ENCODE measurements at regions not wholly inside any gene's neighbourhood (a gene's known extent, or its start where the extent isn't known, plus 50 kb on each side); places are given as distances from the start of the nearest gene placed in this dataset.

- DNase-seq, result no peak
- intact Hi-C loops (cut with DNase I), result no loop called here
- TF ChIP-seq CTCF (IDR thresholded peaks at IDR 0.05), result no peak
Observed at GRCh38 chr18:78862395-78862794, 117.2 kb upstream of the SALL3 start.

GRCh38 chr18:78865056-78865598 is 114.5 kb upstream of the SALL3 start:
- no peaks in the 10 kb centered on the region for H3K4me1 ChIP-seq
- H3K9me3 ChIP-seq, result no peaks in the 10 kb centered on the region
- ATAC-seq (no peak), DNase-seq (no peak)
- peaks cover 0 to 74% of the 10 kb centered on the region in 2 donors for H3K27me3 ChIP-seq
- intact Hi-C loops (cut with DNase I), result no loop called here
- no peaks in the 10 kb centered on the region for H3K36me3 ChIP-seq
- TF ChIP-seq CTCF (IDR thresholded peaks at IDR 0.05), result no peak
- H3K4me3 ChIP-seq, result no peak overlapping the region
- H3K27ac ChIP-seq, result no peak overlapping the region

More at GRCh38 chr18:78862395-78862794, 117.2 kb upstream of the SALL3 start:
- H3K36me3 ChIP-seq, result no peaks in the 10 kb centered on the region
- no peaks in the 10 kb centered on the region for H3K4me1 ChIP-seq
- H3K27me3 ChIP-seq, result peaks cover 0 to 82% of the 10 kb centered on the region in 2 donors
- no peak overlapping the region for H3K27ac ChIP-seq
- no peak overlapping the region for H3K4me3 ChIP-seq
- ATAC-seq, result no peak
- no peaks in the 10 kb centered on the region for H3K9me3 ChIP-seq

- no peak overlapping the region for H3K4me3 ChIP-seq
- intact Hi-C loops (cut with DNase I), result no loop called here
- ATAC-seq, result no peak
Observed at GRCh38 chr18:78865771-78866310, 113.8 kb upstream of the SALL3 start.

DNA sequence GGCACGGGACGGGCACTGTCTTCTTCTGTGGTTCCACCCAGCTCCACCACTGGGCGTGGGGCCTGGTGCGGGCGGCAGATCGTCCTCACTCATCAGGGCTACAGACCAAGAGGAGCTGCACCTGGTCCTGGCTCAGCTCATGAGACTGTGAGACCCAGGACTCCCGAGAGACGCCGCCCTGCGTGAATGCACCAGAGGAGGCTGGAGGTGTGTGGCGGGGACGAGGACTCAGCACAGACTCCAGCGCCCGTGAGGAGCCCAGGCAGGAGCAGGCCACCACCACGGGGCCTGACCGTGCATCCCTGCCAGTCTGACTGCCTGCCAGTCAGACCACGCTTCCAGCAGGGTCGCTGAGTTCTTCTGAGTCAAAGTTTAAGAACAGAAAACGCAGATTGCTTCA is 112.5 kb upstream of the SALL3 start:
- no peak for ATAC-seq
- no peak overlapping the region for H3K27ac ChIP-seq
- H3K4me3 ChIP-seq, result no peak overlapping the region
- no peaks in the 10 kb centered on the region for H3K9me3 ChIP-seq
- no peaks in the 10 kb centered on the region for H3K36me3 ChIP-seq
- TF ChIP-seq CTCF (IDR thresholded peaks at IDR 0.05), result no peak
- intact Hi-C loops (cut with DNase I), result no loop called here
- DNase-seq, result no peak
- H3K27me3 ChIP-seq, result peaks cover 0 to 71% of the 10 kb centered on the region in 2 donors
- H3K4me1 ChIP-seq, result no peaks in the 10 kb centered on the region

More at GRCh38 chr18:78865771-78866310, 113.8 kb upstream of the SALL3 start:
- TF ChIP-seq CTCF (IDR thresholded peaks at IDR 0.05), result no peak
- DNase-seq, result no peak
- H3K36me3 ChIP-seq, result no peaks in the 10 kb centered on the region
- no peaks in the 10 kb centered on the region for H3K9me3 ChIP-seq
- no peaks in the 10 kb centered on the region for H3K4me1 ChIP-seq
- no peak overlapping the region for H3K27ac ChIP-seq
- H3K27me3 ChIP-seq, result peaks cover 0 to 71% of the 10 kb centered on the region in 2 donors

GRCh38 chr18:78868330-78869316 is 111.0 kb upstream of the SALL3 start:
- ATAC-seq (no peak), DNase-seq (no peak)
- no peak for TF ChIP-seq CTCF (IDR thresholded peaks at IDR 0.05)
- Histone ChIP-seq H3K27me3 (peaks cover 0 to 65% of the 10 kb centered on the region in 2 donors), H3K4me1 (no peaks in the 10 kb centered on the region), H3K36me3 (no peaks in the 10 kb centered on the region), H3K4me3 (no peak overlapping the region), H3K27ac (no peak overlapping the region), H3K9me3 (no peaks in the 10 kb centered on the region)
- intact Hi-C loops (cut with DNase I), result no loop called here

Data from left lung (tissue), 4 donors.